Memory B cell (primary cell): ENCODE measurements at regions not wholly inside any gene's neighbourhood (a gene's known extent, or its start where the extent isn't known, plus 50 kb on each side); places are given as distances from the start of the nearest gene placed in this dataset.
"Not testable (repeated sequence)": the region's sequence is repeated elsewhere in the genome, so short reads cannot be mapped to it uniquely, and the experiment has no call there.

Experiments
- ATAC-seq: fragments of 150-1000 bp; cut with Tn5 transposase; 2 replicates; pipeline ENCODE4 v1.10.0; 2021; ENCODE audit warnings: low read depth, mild to moderate bottlenecking, moderate library complexity
- DNase-seq, 2 donors: peaks; one replicate each; pipeline ENCODE4 v3.0.0; 2022; ENCODE audit warnings: low spot score in 2 of 2
- H3K27ac Mint-ChIP-seq: one replicate; pipeline ENCODE4 v1.8.0; 2022; ENCODE audit warnings: mild to moderate bottlenecking, moderate library complexity, mixed read lengths
- H3K27me3 Mint-ChIP-seq: one replicate; pipeline ENCODE4 v1.8.0; 2022; ENCODE audit warnings: mixed read lengths
- H3K36me3 Mint-ChIP-seq: one replicate; pipeline ENCODE4 v1.8.0; 2022; ENCODE audit warnings: mild to moderate bottlenecking, mixed read lengths
- H3K4me1 Mint-ChIP-seq: one replicate; pipeline ENCODE4 v1.8.0; 2022; ENCODE audit warnings: mixed read lengths
- H3K4me3 Mint-ChIP-seq: one replicate; pipeline ENCODE4 v1.8.0; 2022; ENCODE audit warnings: mild to moderate bottlenecking, moderate library complexity, mixed read lengths
- H3K9me3 Mint-ChIP-seq: one replicate; pipeline ENCODE4 v1.8.0; 2022; ENCODE audit warnings: mixed read lengths

GRCh38 chr13:33340631-33341030, 55.1 kb upstream of the STARD13 start:
- Mint-ChIP-seq H3K4me3 (no peak overlapping the region), H3K36me3 (no peaks in the 10 kb centered on the region), H3K27me3 (peaks cover 2% of the 10 kb centered on the region), H3K27ac (no peak overlapping the region), H3K9me3 (no peaks in the 10 kb centered on the region), H3K4me1 (no peaks in the 10 kb centered on the region)
- ATAC-seq (no peak), DNase-seq (no peak)

- Mint-ChIP-seq H3K36me3 (no peaks in the 10 kb centered on the region), H3K27me3 (peaks cover 2% of the 10 kb centered on the region), H3K4me1 (no peaks in the 10 kb centered on the region), H3K9me3 (no peaks in the 10 kb centered on the region), H3K27ac (no peak overlapping the region), H3K4me3 (no peak overlapping the region)
- no peak for DNase-seq
- ATAC-seq = no peak
Observed at GRCh38 chr13:33341861-33342452, 56.4 kb upstream of the STARD13 start.

- H3K27ac Mint-ChIP-seq = no peak overlapping the region
- H3K27me3 Mint-ChIP-seq = peaks cover 6% of the 10 kb centered on the region
- no peak for DNase-seq
- peaks cover 1% of the 10 kb centered on the region for H3K9me3 Mint-ChIP-seq
- H3K4me1 Mint-ChIP-seq = no peaks in the 10 kb centered on the region
- peaks cover 2% of the 10 kb centered on the region for H3K36me3 Mint-ChIP-seq
- no peak for ATAC-seq
- H3K4me3 Mint-ChIP-seq = no peak overlapping the region
Observed at GRCh38 chr13:33345842-33346241, 60.3 kb upstream of the STARD13 start.

GRCh38 chr13:33347861-33348260, 62.3 kb upstream of the STARD13 start:
- H3K27me3 Mint-ChIP-seq = peaks cover 8% of the 10 kb centered on the region
- H3K4me3 Mint-ChIP-seq = no peak overlapping the region
- H3K27ac Mint-ChIP-seq = no peak overlapping the region
- H3K36me3 Mint-ChIP-seq = peaks cover 2% of the 10 kb centered on the region
- peaks cover 1% of the 10 kb centered on the region for H3K9me3 Mint-ChIP-seq
- ATAC-seq (no peak), DNase-seq (no peak)
- H3K4me1 Mint-ChIP-seq = peaks cover 2% of the 10 kb centered on the region

- Mint-ChIP-seq H3K27ac (no peak overlapping the region), H3K36me3 (peaks cover 2% of the 10 kb centered on the region), H3K4me3 (no peak overlapping the region), H3K9me3 (peaks cover 1% of the 10 kb centered on the region), H3K4me1 (peaks cover 7% of the 10 kb centered on the region), H3K27me3 (peaks cover 9% of the 10 kb centered on the region)
- ATAC-seq (no peak), DNase-seq (no peak)
Observed at GRCh38 chr13:33348366-33348765, 62.8 kb upstream of the STARD13 start.

GRCh38 chr13:33349288-33349985, 63.9 kb upstream of the STARD13 start:
- no peak overlapping the region for H3K4me3 Mint-ChIP-seq
- no peak overlapping the region for H3K27ac Mint-ChIP-seq
- peaks cover 2% of the 10 kb centered on the region for H3K36me3 Mint-ChIP-seq
- DNase-seq (no peak), ATAC-seq (no peak)
- peaks cover 7% of the 10 kb centered on the region for H3K27me3 Mint-ChIP-seq
- peaks cover 15% of the 10 kb centered on the region for H3K4me1 Mint-ChIP-seq
- H3K9me3 Mint-ChIP-seq = peaks cover 1% of the 10 kb centered on the region

GRCh38 chr13:33349986-33350826, 64.7 kb upstream of the STARD13 start:
- Mint-ChIP-seq H3K27ac (no peak overlapping the region), H3K36me3 (peaks cover 2% of the 10 kb centered on the region), H3K4me3 (no peak overlapping the region), H3K27me3 (peaks cover 9% of the 10 kb centered on the region), H3K4me1 (peaks cover 15% of the 10 kb centered on the region), H3K9me3 (peaks cover 1% of the 10 kb centered on the region)
- ATAC-seq = no peak
- DNase-seq = no peak

- H3K27ac Mint-ChIP-seq = no peak overlapping the region
- peaks cover 10% of the 10 kb centered on the region for H3K27me3 Mint-ChIP-seq
- DNase-seq (no peak), ATAC-seq (no peak)
- H3K9me3 Mint-ChIP-seq = peaks cover 1% of the 10 kb centered on the region
- peaks cover 2% of the 10 kb centered on the region for H3K36me3 Mint-ChIP-seq
- peaks cover 15% of the 10 kb centered on the region for H3K4me1 Mint-ChIP-seq
- H3K4me3 Mint-ChIP-seq = no peak overlapping the region
Observed at GRCh38 chr13:33351319-33351718, 65.8 kb upstream of the STARD13 start.

GRCh38 chr13:33352041-33352440, 66.5 kb upstream of the STARD13 start:
- no peak overlapping the region for H3K4me3 Mint-ChIP-seq
- H3K9me3 Mint-ChIP-seq = peaks cover 1% of the 10 kb centered on the region
- ATAC-seq (no peak), DNase-seq (no peak)
- peaks cover 15% of the 10 kb centered on the region for H3K4me1 Mint-ChIP-seq
- H3K27ac Mint-ChIP-seq = no peak overlapping the region
- peaks cover 10% of the 10 kb centered on the region for H3K27me3 Mint-ChIP-seq
- H3K36me3 Mint-ChIP-seq = peaks cover 2% of the 10 kb centered on the region

GRCh38 chr13:33352526-33352925, 67.0 kb upstream of the STARD13 start:
- ATAC-seq = no peak
- Mint-ChIP-seq H3K4me1 (peaks cover 15% of the 10 kb centered on the region), H3K27ac (no peak overlapping the region), H3K27me3 (peaks cover 12% of the 10 kb centered on the region), H3K9me3 (peaks cover 1% of the 10 kb centered on the region), H3K36me3 (peaks cover 2% of the 10 kb centered on the region), H3K4me3 (no peak overlapping the region)
- DNase-seq = no peak

GRCh38 chr13:33353210-33353609, 67.7 kb upstream of the STARD13 start:
- H3K27ac Mint-ChIP-seq = no peak overlapping the region
- peaks cover 12% of the 10 kb centered on the region for H3K27me3 Mint-ChIP-seq
- peak; percentile 85 for ATAC-seq
- peaks cover 15% of the 10 kb centered on the region for H3K4me1 Mint-ChIP-seq
- DNase-seq = no peak
- peaks cover 2% of the 10 kb centered on the region for H3K36me3 Mint-ChIP-seq
- no peak overlapping the region for H3K4me3 Mint-ChIP-seq
- H3K9me3 Mint-ChIP-seq = peaks cover 1% of the 10 kb centered on the region

- H3K27ac Mint-ChIP-seq = no peak overlapping the region
- H3K36me3 Mint-ChIP-seq = peaks cover 2% of the 10 kb centered on the region
- peaks cover 1% of the 10 kb centered on the region for H3K9me3 Mint-ChIP-seq
- peaks cover 15% of the 10 kb centered on the region for H3K4me1 Mint-ChIP-seq
- H3K4me3 Mint-ChIP-seq = no peak overlapping the region
- H3K27me3 Mint-ChIP-seq = peaks cover 12% of the 10 kb centered on the region
- no peak for ATAC-seq
- no peak for DNase-seq
Observed at GRCh38 chr13:33353646-33354045, 68.1 kb upstream of the STARD13 start.

- H3K4me3 Mint-ChIP-seq = no peak overlapping the region
Observed at GRCh38 chr13:33355201-33355895, 69.8 kb upstream of the STARD13 start.

GRCh38 chr13:33358076-33358475, 72.5 kb upstream of the STARD13 start:
- H3K4me3 Mint-ChIP-seq, DNase-seq, H3K9me3 Mint-ChIP-seq, H3K27ac Mint-ChIP-seq, ATAC-seq, H3K36me3 Mint-ChIP-seq, H3K27me3 Mint-ChIP-seq: not testable (repeated sequence)
- peaks cover 13% of the 10 kb centered on the region for H3K4me1 Mint-ChIP-seq

More at GRCh38 chr13:33355201-33355895, 69.8 kb upstream of the STARD13 start:
- DNase-seq (no peak), ATAC-seq (no peak)
- Mint-ChIP-seq H3K27me3 (peaks cover 11% of the 10 kb centered on the region), H3K27ac (no peak overlapping the region), H3K4me1 (peaks cover 15% of the 10 kb centered on the region), H3K9me3 (peaks cover 1% of the 10 kb centered on the region), H3K36me3 (peaks cover 2% of the 10 kb centered on the region)
